DOHH2 (cell line): ENCODE measurements at regions not wholly inside any gene's neighbourhood (a gene's known extent, or its start where the extent isn't known, plus 50 kb on each side); places are given as distances from the start of the nearest gene placed in this dataset.

ENCODE experiments used
- CTCF ChIP-seq: fragments of 200-600 bp; sonication (generic); IDR thresholded peaks from one replicate; pipeline ENCODE4 v1.5.1; 2014; ENCODE audit warnings: antibody characterized with exemption, mild to moderate bottlenecking, low read depth, low read length; ENCODE audit not compliant: poor library complexity, severe bottlenecking
- EZH2phosphoT487 ChIP-seq: fragments of 200-600 bp; sonication (generic); IDR thresholded peaks from 2 replicates; pipeline ENCODE4 v1.6.1; 2017; ENCODE audit warnings: borderline replicate concordance, mild to moderate bottlenecking, antibody characterized with exemption, low read length, moderate library complexity, mixed read lengths

- TF ChIP-seq CTCF, result no peak
- no peak for TF ChIP-seq EZH2phosphoT487
Measured at GRCh38 chr11:103659206-103659618, 377.2 kb upstream of the DDI1 start.
